SU-DHL-6 (cell line): ENCODE measurements at regions not wholly inside any gene's neighbourhood (a gene's known extent, or its start where the extent isn't known, plus 50 kb on each side); places are given as distances from the start of the nearest gene placed in this dataset.

Experiments used
- H2AFZ ChIP-seq: fragments of 200-600 bp; sonication (generic); 2 replicates; pipeline ENCODE4 v1.6.1; 2014; ENCODE audit warnings: low read depth, mild to moderate bottlenecking, moderate library complexity, mixed read lengths, antibody characterized with exemption, low read length; ENCODE audit not compliant: severe bottlenecking
- H3F3A ChIP-seq: fragments of 200-600 bp; shearing (Covaris generic); 2 replicates; pipeline ENCODE4 v1.6.0; 2016; ENCODE audit warnings: antibody characterized with exemption, mild to moderate bottlenecking; ENCODE audit not compliant: insufficient read depth
- H3K27ac ChIP-seq: fragments of 200-600 bp; sonication (generic); 2 replicates; pipeline ENCODE4 v1.5.1; 2016; ENCODE audit warnings: low read depth, mild to moderate bottlenecking, low read length, moderate library complexity, mixed read lengths
- H3K27me3 ChIP-seq: fragments of 200-600 bp; sonication (generic), shearing (Covaris generic); 2 replicates; pipeline ENCODE4 v1.6.0; 2014; ENCODE audit warnings: mild to moderate bottlenecking, low read length
- H3K36me3 ChIP-seq: fragments of 200-600 bp; sonication (generic); 2 replicates; pipeline ENCODE4 v1.6.1; 2014; ENCODE audit warnings: mild to moderate bottlenecking, low read length, mixed read lengths
- H3K4me2 ChIP-seq: fragments of 300-600, 200-600 bp; shearing (Covaris generic), sonication (generic); 2 replicates; pipeline ENCODE4 v1.6.0; 2014; ENCODE audit warnings: low read length, low read depth, mild to moderate bottlenecking; ENCODE audit not compliant: poor library complexity, severe bottlenecking
- H3K4me3 ChIP-seq: fragments of 200-600 bp; sonication (generic); 2 replicates; pipeline ENCODE4 v1.5.1; 2014; ENCODE audit warnings: antibody characterized with exemption, low read length, mild to moderate bottlenecking, mixed read lengths; ENCODE audit not compliant: insufficient read depth, poor library complexity, severe bottlenecking
- H3K79me2 ChIP-seq: fragments of 200-600 bp; sonication (generic); 2 replicates; pipeline ENCODE4 v1.6.1; 2014; ENCODE audit warnings: mild to moderate bottlenecking, low read length, moderate library complexity; ENCODE audit not compliant: insufficient read depth
- H3K9ac ChIP-seq: fragments of 200-600 bp; sonication (generic); 2 replicates; pipeline ENCODE4 v1.7.0; 2014; ENCODE audit warnings: mild to moderate bottlenecking, low read length
- H3K9me2 ChIP-seq: fragments of 200-600 bp; sonication (generic); replicated peaks from 2 replicates; pipeline ENCODE4 v1.6.1; 2014; ENCODE audit warnings: low read length; ENCODE audit not compliant: insufficient read depth
- H3K9me3 ChIP-seq: fragments of 200-600 bp; sonication (generic); 2 replicates; pipeline ENCODE4 v1.6.1; 2014; ENCODE audit warnings: low read length, mixed read lengths; ENCODE audit not compliant: insufficient read depth
- H4K20me1 ChIP-seq: fragments of 200-600 bp; sonication (generic); 2 replicates; pipeline ENCODE4 v1.6.1; 2014; ENCODE audit warnings: low read depth, mild to moderate bottlenecking, antibody characterized with exemption, low read length, moderate library complexity, mixed read lengths
- CTCF ChIP-seq: fragments of 200-600 bp; sonication (generic); IDR thresholded peaks from one replicate; pipeline ENCODE4 v1.5.1; 2017; ENCODE audit warnings: antibody characterized with exemption, mild to moderate bottlenecking, low read length, moderate library complexity; ENCODE audit not compliant: insufficient read depth, poor library complexity, severe bottlenecking
- EZH2phosphoT487 ChIP-seq: fragments of 200-600 bp; sonication (generic), shearing (Covaris generic); conservative IDR thresholded peaks from 2 replicates; pipeline ENCODE4 v1.6.1; 2018; ENCODE audit warnings: mild to moderate bottlenecking, antibody characterized with exemption, low read length, moderate library complexity, mixed read lengths

GRCh38 chr6:159101656-159102055 is 56.9 kb upstream of the TAGAP start:
- Histone ChIP-seq H3K9ac (no peak overlapping the region), H4K20me1 (no peaks in the 10 kb centered on the region), H3K27me3 (no peaks in the 10 kb centered on the region), H3F3A (peaks cover 45% of the 10 kb centered on the region), H3K4me2 (no peak overlapping the region), H3K4me3 (no peak overlapping the region), H3K9me2 (no peaks in the 10 kb centered on the region), H3K36me3 (no peaks in the 10 kb centered on the region), H3K27ac (no peak overlapping the region), H3K79me2 (no peaks in the 10 kb centered on the region), H2AFZ (no peak overlapping the region), H3K9me3 (no peaks in the 10 kb centered on the region)
- TF ChIP-seq CTCF (no peak), EZH2phosphoT487 (no peak)

GRCh38 chr6:159100395-159101182 is 55.8 kb upstream of the TAGAP start:
- Histone ChIP-seq H3K36me3 (no peaks in the 10 kb centered on the region), H3K27me3 (no peaks in the 10 kb centered on the region), H3K4me3 (no peak overlapping the region), H2AFZ (no peak overlapping the region), H3K9me2 (no peaks in the 10 kb centered on the region), H3K27ac (no peak overlapping the region), H4K20me1 (no peaks in the 10 kb centered on the region), H3K9me3 (no peaks in the 10 kb centered on the region), H3F3A (peaks cover 34% of the 10 kb centered on the region), H3K4me2 (no peak overlapping the region), H3K79me2 (no peaks in the 10 kb centered on the region), H3K9ac (no peak overlapping the region)
- TF ChIP-seq CTCF (no peak), EZH2phosphoT487 (no peak)

- H2AFZ ChIP-seq = no peak overlapping the region
- TF ChIP-seq CTCF (no peak), EZH2phosphoT487 (no peak)
- no peaks in the 10 kb centered on the region for H3K9me3 ChIP-seq
- no peak overlapping the region for H3K4me2 ChIP-seq
- H3K9me2 ChIP-seq = no peaks in the 10 kb centered on the region
- H3K27ac ChIP-seq = no peak overlapping the region
- H3F3A ChIP-seq = peaks cover 33% of the 10 kb centered on the region
- H3K9ac ChIP-seq = no peak overlapping the region
- no peaks in the 10 kb centered on the region for H3K36me3 ChIP-seq
- H4K20me1 ChIP-seq = no peaks in the 10 kb centered on the region
- H3K27me3 ChIP-seq = no peaks in the 10 kb centered on the region
- no peaks in the 10 kb centered on the region for H3K79me2 ChIP-seq
- no peak overlapping the region for H3K4me3 ChIP-seq
Measured at GRCh38 chr6:159099961-159100360, 55.2 kb upstream of the TAGAP start.
